Smooth muscle cell (in vitro differentiated cells): ENCODE measurements at regions not wholly inside any gene's neighbourhood (a gene's known extent, or its start where the extent isn't known, plus 50 kb on each side); places are given as distances from the start of the nearest gene placed in this dataset.

ENCODE experiments used
- DNase-seq: peaks from one replicate; lab custom pipeline; 2025; ENCODE audit not compliant: unreplicated experiment; lab: John Stamatoyannopoulos, UW
- H2AFZ ChIP-seq: fragments of 200-600 bp; sonication (generic); 2 replicates; pipeline ENCODE4 v1.6.0; 2016; ENCODE audit warnings: antibody characterized with exemption, low read depth, mild to moderate bottlenecking
- H3F3A ChIP-seq: fragments of 200-600 bp; sonication (generic); 2 replicates; pipeline ENCODE4 v1.6.0; 2017; ENCODE audit warnings: antibody characterized with exemption, low read depth
- H3K27ac ChIP-seq: fragments of 200-600 bp; sonication (generic); 2 replicates; pipeline ENCODE4 v1.5.1; 2016; ENCODE audit warnings: low read depth, mild to moderate bottlenecking
- H3K27me3 ChIP-seq: fragments of 200-600 bp; sonication (generic); 2 replicates; pipeline ENCODE4 v1.6.1; 2016; ENCODE audit warnings: low read depth, mild to moderate bottlenecking
- H3K36me3 ChIP-seq: fragments of 200-600 bp; sonication (generic); 2 replicates; pipeline ENCODE4 v1.5.1; 2016; ENCODE audit warnings: low read depth
- H3K4me1 ChIP-seq: fragments of 200-600 bp; sonication (generic); 2 replicates; pipeline ENCODE4 v1.5.1; 2016; ENCODE audit warnings: low read depth
- H3K4me2 ChIP-seq: fragments of 200-600 bp; sonication (generic); 2 replicates; pipeline ENCODE4 v1.6.0; 2016; ENCODE audit warnings: mild to moderate bottlenecking
- H3K4me3 ChIP-seq: fragments of 200-600 bp; sonication (generic); 2 replicates; pipeline ENCODE4 v1.5.1; 2016; ENCODE audit warnings: mild to moderate bottlenecking
- H3K79me2 ChIP-seq: fragments of 200-600 bp; sonication (generic); 2 replicates; pipeline ENCODE4 v1.6.0; 2016; ENCODE audit warnings: low read depth, mild to moderate bottlenecking
- H3K9ac ChIP-seq: fragments of 200-600 bp; sonication (generic); 2 replicates; pipeline ENCODE4 v1.6.0; 2016; ENCODE audit warnings: low read depth
- H3K9me3 ChIP-seq: fragments of 200-600 bp; sonication (generic); replicated peaks from 2 replicates; pipeline ENCODE4 v1.5.1; 2016; ENCODE audit warnings: low read depth
- H4K20me1 ChIP-seq: fragments of 200-600 bp; sonication (generic); 2 replicates; pipeline ENCODE4 v1.6.0; 2016; ENCODE audit warnings: low read depth
- WGBS: methylation state at CpG from one replicate; pipeline ENCODE4 v1.1.7; 2016; ENCODE audit warnings: low lambda C conversion rate; 5-methylcytosine and 5-hydroxymethylcytosine counted together
- TF ChIP-seq, protein P1 (sequence below): fragments of 200-600 bp; sonication (generic); IDR thresholded peaks from 2 replicates; pipeline ENCODE4 v1.5.1; 2017; ENCODE audit warnings: borderline replicate concordance, mild to moderate bottlenecking, antibody characterized with exemption; ENCODE audit not compliant: insufficient read depth, poor library complexity, severe bottlenecking

DNA sequence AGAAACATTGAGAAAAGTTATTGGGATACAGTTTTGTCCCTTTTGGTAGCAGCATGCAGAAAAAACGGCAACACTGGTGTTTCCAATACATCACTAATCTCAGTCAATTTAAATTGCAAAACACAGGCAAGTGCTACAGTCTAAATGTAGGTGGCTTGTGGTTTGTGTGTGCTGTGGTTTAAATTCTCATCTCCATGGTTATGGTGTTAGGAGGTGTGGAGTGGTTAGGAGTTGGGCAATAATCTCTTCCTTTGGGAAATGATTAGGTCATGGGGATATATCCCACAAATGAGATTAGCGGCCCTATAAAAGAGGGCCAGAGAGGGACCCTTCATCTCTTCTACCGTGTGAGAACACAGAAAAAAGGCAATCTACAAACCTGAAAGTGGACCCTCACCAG lies 1344.3 kb downstream of the ADGRL3 start:
- Histone ChIP-seq H3K4me1 (peaks cover under 1% of the 10 kb centered on the region), H4K20me1 (no peaks in the 10 kb centered on the region), H2AFZ (no peak overlapping the region), H3F3A (no peaks in the 10 kb centered on the region), H3K79me2 (no peaks in the 10 kb centered on the region), H3K4me2 (no peak overlapping the region), H3K9ac (no peak overlapping the region), H3K4me3 (no peak overlapping the region), H3K27ac (no peak overlapping the region), H3K36me3 (no peaks in the 10 kb centered on the region), H3K9me3 (peaks cover 6% of the 10 kb centered on the region), H3K27me3 (no peaks in the 10 kb centered on the region)
- TF ChIP-seq, protein P1, sequence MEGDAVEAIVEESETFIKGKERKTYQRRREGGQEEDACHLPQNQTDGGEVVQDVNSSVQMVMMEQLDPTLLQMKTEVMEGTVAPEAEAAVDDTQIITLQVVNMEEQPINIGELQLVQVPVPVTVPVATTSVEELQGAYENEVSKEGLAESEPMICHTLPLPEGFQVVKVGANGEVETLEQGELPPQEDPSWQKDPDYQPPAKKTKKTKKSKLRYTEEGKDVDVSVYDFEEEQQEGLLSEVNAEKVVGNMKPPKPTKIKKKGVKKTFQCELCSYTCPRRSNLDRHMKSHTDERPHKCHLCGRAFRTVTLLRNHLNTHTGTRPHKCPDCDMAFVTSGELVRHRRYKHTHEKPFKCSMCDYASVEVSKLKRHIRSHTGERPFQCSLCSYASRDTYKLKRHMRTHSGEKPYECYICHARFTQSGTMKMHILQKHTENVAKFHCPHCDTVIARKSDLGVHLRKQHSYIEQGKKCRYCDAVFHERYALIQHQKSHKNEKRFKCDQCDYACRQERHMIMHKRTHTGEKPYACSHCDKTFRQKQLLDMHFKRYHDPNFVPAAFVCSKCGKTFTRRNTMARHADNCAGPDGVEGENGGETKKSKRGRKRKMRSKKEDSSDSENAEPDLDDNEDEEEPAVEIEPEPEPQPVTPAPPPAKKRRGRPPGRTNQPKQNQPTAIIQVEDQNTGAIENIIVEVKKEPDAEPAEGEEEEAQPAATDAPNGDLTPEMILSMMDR = no peak
- WGBS = 45% methylated on average over 3 of the region's 3 CpGs
- DNase-seq = no peak

DNA sequence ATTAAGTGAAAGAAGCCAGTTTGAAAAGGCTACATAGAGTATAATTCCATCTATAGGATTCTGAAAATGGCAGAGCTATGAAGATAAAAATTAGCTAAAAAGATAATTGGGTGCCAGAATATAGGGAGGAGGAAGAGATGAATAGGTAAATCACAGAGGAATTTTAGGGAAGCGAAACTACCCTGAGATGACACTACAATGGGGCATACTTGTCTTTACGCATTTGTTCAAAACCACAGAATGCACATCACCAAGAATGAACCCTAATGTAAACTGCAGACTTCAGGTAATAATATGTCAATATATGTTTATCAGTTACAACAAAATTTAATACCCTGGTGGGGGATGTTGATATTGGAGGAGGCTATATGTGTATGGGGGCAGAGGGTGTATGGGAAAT lies 1342.9 kb downstream of the ADGRL3 start:
- H3K4me1 ChIP-seq = no peaks in the 10 kb centered on the region
- H3K36me3 ChIP-seq = no peaks in the 10 kb centered on the region
- WGBS = 97% methylated on average over 2 of the region's 2 CpGs
- no peaks in the 10 kb centered on the region for H3K79me2 ChIP-seq
- no peak overlapping the region for H3K9ac ChIP-seq
- no peaks in the 10 kb centered on the region for H3F3A ChIP-seq
- peaks cover 6% of the 10 kb centered on the region for H3K9me3 ChIP-seq
- H2AFZ ChIP-seq = no peak overlapping the region
- TF ChIP-seq, protein P1 = no peak
- H4K20me1 ChIP-seq = no peaks in the 10 kb centered on the region
- no peak for DNase-seq
- no peaks in the 10 kb centered on the region for H3K27me3 ChIP-seq
- no peak overlapping the region for H3K27ac ChIP-seq
- H3K4me2 ChIP-seq = no peak overlapping the region
- H3K4me3 ChIP-seq = no peak overlapping the region

DNA sequence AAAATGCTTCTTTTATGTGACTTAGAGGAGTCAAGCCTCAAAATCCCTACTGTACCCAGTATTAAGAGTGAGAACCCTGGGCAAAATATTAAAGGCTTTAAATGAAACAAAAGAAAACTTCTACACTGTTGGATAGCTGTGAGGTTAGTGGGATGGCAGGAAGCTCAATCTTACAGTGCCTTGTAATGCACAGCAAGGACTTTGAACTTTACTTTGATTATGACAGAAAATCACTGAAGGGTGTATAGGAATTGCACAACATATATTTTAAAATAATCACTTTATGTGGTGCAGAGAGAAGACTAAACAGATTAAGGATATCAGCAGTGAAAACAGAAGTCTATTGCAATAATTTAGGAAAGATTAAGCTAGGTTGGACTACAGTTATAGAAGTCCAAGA lies 1333.4 kb downstream of the ADGRL3 start:
- Histone ChIP-seq H2AFZ (no peak overlapping the region), H3K4me1 (no peaks in the 10 kb centered on the region), H3K27ac (no peak overlapping the region), H3K36me3 (no peaks in the 10 kb centered on the region), H3K4me2 (no peak overlapping the region), H3K4me3 (no peak overlapping the region), H3K9ac (no peak overlapping the region), H3K27me3 (no peaks in the 10 kb centered on the region), H3K79me2 (no peaks in the 10 kb centered on the region), H3F3A (no peaks in the 10 kb centered on the region), H4K20me1 (no peaks in the 10 kb centered on the region), H3K9me3 (no peaks in the 10 kb centered on the region)
- DNase-seq = no peak
- TF ChIP-seq, protein P1 = no peak

DNA sequence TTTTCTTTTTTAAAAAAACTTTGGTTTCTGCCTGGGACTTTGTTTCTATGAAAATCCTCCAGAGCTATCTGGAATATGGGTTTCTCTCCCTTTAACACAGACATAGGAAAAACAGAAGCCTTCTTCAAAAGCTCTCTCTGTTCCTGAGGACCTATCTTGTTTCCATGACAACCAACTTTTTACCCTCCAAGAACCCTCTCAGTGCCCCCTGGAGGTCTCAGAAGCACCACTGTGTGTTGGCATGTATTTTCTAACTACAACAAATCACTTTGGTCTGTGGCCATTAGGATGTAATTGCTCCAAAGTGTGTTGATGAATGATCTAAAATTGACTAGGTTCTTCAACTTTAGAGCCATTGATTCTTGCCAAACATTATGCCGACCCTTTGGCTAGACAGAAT lies 1331.6 kb downstream of the ADGRL3 start:
- no peak overlapping the region for H3K27ac ChIP-seq

More for the DNA sequence above, 1331.6 kb downstream of the ADGRL3 start:
- H3K4me2 ChIP-seq = no peak overlapping the region
- no peaks in the 10 kb centered on the region for H3K4me1 ChIP-seq
- no peaks in the 10 kb centered on the region for H3K36me3 ChIP-seq
- TF ChIP-seq, protein P1 = no peak
- DNase-seq = no peak
- WGBS = 97% methylated on average over 1 of the region's 1 CpG
- no peaks in the 10 kb centered on the region for H4K20me1 ChIP-seq
- H3F3A ChIP-seq = no peaks in the 10 kb centered on the region
- no peak overlapping the region for H3K4me3 ChIP-seq
- no peak overlapping the region for H2AFZ ChIP-seq
- H3K27me3 ChIP-seq = no peaks in the 10 kb centered on the region
- no peaks in the 10 kb centered on the region for H3K79me2 ChIP-seq
- no peaks in the 10 kb centered on the region for H3K9me3 ChIP-seq
- H3K9ac ChIP-seq = no peak overlapping the region
